Thymus (tissue), 11 donors: ENCODE measurements at regions not wholly inside any gene's neighbourhood (a gene's known extent, or its start where the extent isn't known, plus 50 kb on each side); places are given as distances from the start of the nearest gene placed in this dataset.
A peak's percentile ranks its signal among the peaks of the same experiment; 100 is the strongest.
"Not testable (repeated sequence)": the region's sequence is repeated elsewhere in the genome, so short reads cannot be mapped to it uniquely, and the experiment has no call there.

ENCODE experiments used
- DNase-seq, 9 donors: peaks; one replicate each; pipeline ENCODE4 v3.0.0-alpha.2; 2013; ENCODE audit warnings: low spot score in 9 of 9, low read depth in 6 of 9, missing footprints in 1 of 9
- H3K27ac ChIP-seq, 2 donors: one replicate each; pipeline ENCODE4 v1.5.1; 2013; ENCODE audit warnings: control low read depth in 1 of 2, low read depth in 1 of 2, low read length in 1 of 2, mild to moderate bottlenecking in 1 of 2, moderate library complexity in 1 of 2
- H3K27me3 ChIP-seq, 2 donors: one replicate each; pipeline ENCODE4 v1.5.1; 2013; ENCODE audit warnings: low read length in 1 of 2; ENCODE audit not compliant: control insufficient read depth in 2 of 2, insufficient read depth in 1 of 2
- H3K36me3 ChIP-seq, 2 donors: one replicate each; pipeline ENCODE4 v1.5.1; 2013; ENCODE audit warnings: low read length in 1 of 2, mild to moderate bottlenecking in 1 of 2, moderate library complexity in 1 of 2; ENCODE audit not compliant: control insufficient read depth in 2 of 2, insufficient read depth in 2 of 2
- H3K4me1 ChIP-seq, 2 donors: one replicate each; pipeline ENCODE4 v1.5.1; 2013; ENCODE audit warnings: low read length in 2 of 2; ENCODE audit not compliant: control insufficient read depth in 2 of 2, insufficient read depth in 2 of 2
- H3K4me3 ChIP-seq, 2 donors: one replicate each; pipeline ENCODE4 v1.5.1; 2013; ENCODE audit warnings: low read length in 2 of 2, control low read depth in 1 of 2, mild to moderate bottlenecking in 1 of 2
- H3K9me3 ChIP-seq, 2 donors: one replicate each; pipeline ENCODE4 v1.5.1; 2013; ENCODE audit warnings: low read length in 1 of 2, mild to moderate bottlenecking in 1 of 2; ENCODE audit not compliant: control insufficient read depth in 2 of 2, insufficient read depth in 1 of 2
- WGBS: extraction: QIAGEN DNeasy Blood & Tissue Kit; methylation state at CpG from one replicate; pipeline ENCODE4 v1.1.7; 2013; 5-methylcytosine and 5-hydroxymethylcytosine counted together
- donor health status: healthy.

DNA sequence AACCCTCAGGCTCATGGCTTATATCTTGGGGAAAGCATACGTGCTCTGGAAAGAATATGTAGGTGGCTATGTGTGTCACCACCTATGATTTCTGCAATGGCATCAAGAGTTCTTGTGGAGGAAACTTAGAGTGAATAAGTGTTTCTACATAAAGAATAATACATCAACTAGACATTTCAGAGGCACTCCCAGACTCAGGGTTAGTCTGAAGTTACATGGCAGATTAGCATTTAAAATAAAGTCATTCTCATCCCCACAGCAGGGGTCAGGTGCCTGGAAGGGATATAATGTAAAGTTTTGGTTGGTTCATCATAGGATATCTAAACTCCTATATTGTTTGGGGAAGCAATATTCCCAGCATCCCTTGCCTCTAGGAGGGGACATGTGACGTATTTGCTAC, 182.1 kb downstream of the PCTP start:
- no peak overlapping the region for H3K4me3 ChIP-seq

DNA sequence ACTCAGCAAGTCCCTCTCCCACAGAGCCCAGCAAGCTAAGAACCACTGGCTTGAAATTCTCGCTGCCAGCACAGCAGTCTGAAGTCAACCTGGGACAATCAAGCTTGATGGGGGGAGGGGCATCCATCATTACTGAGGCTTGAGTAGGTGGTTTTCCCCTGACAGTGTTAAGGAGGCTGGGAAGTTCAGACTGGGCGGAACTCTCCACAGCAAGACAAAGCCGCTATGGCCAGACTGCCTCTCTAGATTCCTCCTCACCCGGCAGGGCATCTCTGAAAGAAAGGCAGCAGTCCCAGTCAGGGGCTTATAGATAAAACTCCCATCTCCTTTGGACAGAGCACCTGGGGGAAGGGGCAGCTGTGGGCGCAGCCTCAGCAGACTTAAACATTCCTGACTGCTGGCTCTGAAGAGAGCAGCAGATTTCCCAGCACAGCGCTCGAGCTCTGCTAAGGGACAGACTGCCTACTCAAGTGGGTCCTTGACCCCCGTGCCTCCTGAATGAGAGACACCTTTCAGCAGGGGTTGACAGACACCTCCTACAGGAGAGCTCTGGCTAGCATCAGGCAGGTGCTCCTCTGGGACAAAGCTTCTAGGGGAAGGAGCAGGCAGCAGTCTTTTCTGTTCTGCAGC, 188.4 kb downstream of the PCTP start:
- 76% methylated on average over 8 of the region's 8 CpGs for whole genome bisulfite sequencing
- H3K9me3 ChIP-seq, H3K4me3 ChIP-seq, DNase-seq, H3K4me1 ChIP-seq, H3K27me3 ChIP-seq, H3K36me3 ChIP-seq, H3K27ac ChIP-seq: not testable (repeated sequence)

More for the DNA sequence above, 182.1 kb downstream of the PCTP start:
- Histone ChIP-seq H3K36me3 (no peaks in the 10 kb centered on the region), H3K4me1 (no peaks in the 10 kb centered on the region), H3K27me3 (no peaks in the 10 kb centered on the region), H3K27ac (no peak overlapping the region), H3K9me3 (no peaks in the 10 kb centered on the region)
- no peak for DNase-seq
- WGBS = 95% methylated on average over 2 of the region's 2 CpGs

- H3K36me3 ChIP-seq = no peaks in the 10 kb centered on the region
- no peaks in the 10 kb centered on the region for H3K9me3 ChIP-seq
- H3K27ac ChIP-seq = no peak overlapping the region
- no peak overlapping the region for H3K4me3 ChIP-seq
- peaks cover 0 to 2% of the 10 kb centered on the region in 2 donors for H3K27me3 ChIP-seq
- DNase-seq = peak in 1 of 9 donors; percentile 29
- 45% methylated on average over 5 of the region's 5 CpGs for WGBS
- H3K4me1 ChIP-seq = no peaks in the 10 kb centered on the region
These were observed 193.5 kb upstream of the ANKFN1 start for GRCh38 chr17:55959756-55960155.

DNA sequence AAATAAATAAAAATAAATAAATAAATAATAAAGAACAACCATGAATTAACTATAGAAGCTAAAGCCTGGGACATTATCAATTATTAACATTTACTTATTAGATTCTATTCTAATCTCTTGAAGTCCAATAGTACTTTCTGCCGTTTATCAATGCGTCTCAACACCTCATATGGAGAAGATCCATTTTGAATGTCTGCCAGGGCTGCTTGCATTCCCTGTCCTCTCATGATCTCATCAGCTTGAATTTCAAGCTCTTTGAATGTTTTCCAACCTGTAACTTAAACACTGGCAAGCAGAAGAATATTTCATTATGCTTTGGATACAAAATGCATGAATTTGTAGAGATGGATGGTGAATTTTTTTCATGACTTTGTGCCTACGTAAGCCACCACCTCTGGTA, 191.9 kb upstream of the ANKFN1 start:
- peaks cover 0 to 2% of the 10 kb centered on the region in 2 donors for H3K27me3 ChIP-seq
- H3K9me3 ChIP-seq = no peaks in the 10 kb centered on the region
- 82% methylated on average over 3 of the region's 3 CpGs for WGBS
- no peaks in the 10 kb centered on the region for H3K36me3 ChIP-seq
- H3K27ac ChIP-seq = no peak overlapping the region
- H3K4me1 ChIP-seq = no peaks in the 10 kb centered on the region
- DNase-seq = no peak
- no peak overlapping the region for H3K4me3 ChIP-seq

DNA sequence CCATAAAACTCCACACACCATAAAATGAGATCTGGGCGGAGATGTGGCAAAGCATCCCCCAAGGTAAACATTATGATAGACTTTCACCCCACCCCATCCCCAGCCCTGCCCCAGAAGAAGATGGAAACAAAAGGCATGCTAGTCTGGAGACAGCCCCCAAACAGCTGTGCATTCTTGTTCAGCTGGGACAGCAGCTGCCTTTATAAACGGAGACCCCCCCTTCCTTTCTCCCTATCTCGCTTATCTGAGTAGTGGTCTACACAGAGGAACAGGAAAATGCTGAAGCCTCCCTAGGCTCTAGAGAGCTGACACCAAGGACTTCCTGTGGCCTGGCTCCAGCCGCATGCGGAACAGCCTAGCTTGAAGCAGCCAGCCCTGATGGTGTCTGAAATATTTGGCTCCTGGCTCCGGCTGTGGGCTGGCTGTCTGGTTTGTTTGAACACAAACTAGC, 190.3 kb upstream of the ANKFN1 start:
- Histone ChIP-seq H3K27ac (no peak overlapping the region), H3K27me3 (peaks cover 0 to 2% of the 10 kb centered on the region in 2 donors), H3K4me3 (no peak overlapping the region), H3K36me3 (no peaks in the 10 kb centered on the region), H3K9me3 (no peaks in the 10 kb centered on the region), H3K4me1 (no peaks in the 10 kb centered on the region)
- DNase-seq = peak in 1 of 9 donors; percentile 15
- WGBS = 18% methylated on average over 6 of the region's 6 CpGs

- H3K27me3 ChIP-seq = peaks cover 0 to 2% of the 10 kb centered on the region in 2 donors
- no peaks in the 10 kb centered on the region for H3K9me3 ChIP-seq
- no peak for DNase-seq
- H3K27ac ChIP-seq = no peak overlapping the region
- H3K36me3 ChIP-seq = no peaks in the 10 kb centered on the region
- H3K4me3 ChIP-seq = no peak overlapping the region
- H3K4me1 ChIP-seq = no peaks in the 10 kb centered on the region
- WGBS = 96% methylated on average over 5 of the region's 5 CpGs
These were observed 189.1 kb upstream of the ANKFN1 start for GRCh38 chr17:55964191-55964590.

DNA sequence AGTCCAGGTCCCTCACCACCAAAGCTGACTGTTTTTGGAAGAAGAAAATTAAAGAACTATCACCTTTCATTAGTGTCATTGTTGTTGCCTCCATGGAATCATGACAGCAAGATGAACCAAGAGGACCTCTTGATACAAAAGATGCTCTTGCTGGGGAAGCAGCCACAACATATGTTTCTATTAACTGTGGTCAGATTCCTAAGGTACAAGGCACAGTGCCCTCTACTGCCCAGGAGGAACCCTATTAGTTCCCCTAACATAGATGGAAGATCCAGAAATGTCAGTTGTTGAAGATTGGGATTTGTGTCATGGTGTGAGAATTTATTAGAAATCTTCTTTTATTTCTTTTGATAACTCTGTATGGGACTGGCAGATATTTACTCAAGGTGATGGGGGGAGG, 188.2 kb upstream of the ANKFN1 start:
- Histone ChIP-seq H3K27ac (no peak overlapping the region), H3K4me3 (no peak overlapping the region), H3K9me3 (no peaks in the 10 kb centered on the region), H3K27me3 (peaks cover 0 to 2% of the 10 kb centered on the region in 2 donors), H3K4me1 (no peaks in the 10 kb centered on the region), H3K36me3 (no peaks in the 10 kb centered on the region)
- DNase-seq = no peak

GRCh38 chr17:55969562-55970324, 183.5 kb upstream of the ANKFN1 start:
- H3K27ac ChIP-seq = no peak overlapping the region
- H3K4me1 ChIP-seq = no peaks in the 10 kb centered on the region
- H3K27me3 ChIP-seq = no peaks in the 10 kb centered on the region
- WGBS = 88% methylated on average over 3 of the region's 3 CpGs
- DNase-seq = no peak
- no peaks in the 10 kb centered on the region for H3K9me3 ChIP-seq
- H3K36me3 ChIP-seq = no peaks in the 10 kb centered on the region
- H3K4me3 ChIP-seq = no peak overlapping the region

GRCh38 chr17:55978578-55978977, 174.7 kb upstream of the ANKFN1 start:
- DNase-seq = no peak
- no peaks in the 10 kb centered on the region for H3K36me3 ChIP-seq
- no peaks in the 10 kb centered on the region for H3K4me1 ChIP-seq
- H3K9me3 ChIP-seq = no peaks in the 10 kb centered on the region
- H3K27ac ChIP-seq = no peak overlapping the region
- H3K4me3 ChIP-seq = no peak overlapping the region
- no peaks in the 10 kb centered on the region for H3K27me3 ChIP-seq
- WGBS = 100% methylated on average over 1 of the region's 1 CpG
